Right lobe of liver (tissue), 4 donors: ENCODE measurements at regions not wholly inside any gene's neighbourhood (a gene's known extent, or its start where the extent isn't known, plus 50 kb on each side); places are given as distances from the start of the nearest gene placed in this dataset.
"Not testable (repeated sequence)": the region's sequence is repeated elsewhere in the genome, so short reads cannot be mapped to it uniquely, and the experiment has no call there.

Experiments
- CTCF ChIP-seq, 4 donors: fragments of 200-600 bp in 3 of 4; fragments of 450-650 bp in 1 of 4; IDR thresholded peaks; one replicate each; pipeline versions ENCODE4 v1.5.1 to v1.8.0; 2016 to 2022; ENCODE audit warnings: antibody characterized with exemption in 4 of 4, mild to moderate bottlenecking in 2 of 4
- POLR2A ChIP-seq: fragments of 450-650 bp; IDR thresholded peaks from one replicate; pipeline ENCODE4 v1.6.1; 2017; ENCODE audit warnings: antibody characterized with exemption, mild to moderate bottlenecking
- donor health status: DM: no; HTN: no; CAD: no.
- donor health status: DM: no; HTN: no; CAD: no.
- donor health status: DM: no; HTN: yes; CAD: no.

GRCh38 chr15:84395384-84395783 is 159.8 kb downstream of the GOLGA6L4 start:
- TF ChIP-seq POLR2A; CTCF (IDR thresholded peaks at IDR 0.05): not testable (repeated sequence)
